Esophagus (tissue), 2 donors: ENCODE measurements at regions not wholly inside any gene's neighbourhood (a gene's known extent, or its start where the extent isn't known, plus 50 kb on each side); places are given as distances from the start of the nearest gene placed in this dataset.

Experiments
- H3K27ac ChIP-seq, 2 donors: one replicate each; pipeline ENCODE4 v1.5.1; 2013; ENCODE audit warnings: low read depth in 2 of 2, mild to moderate bottlenecking in 2 of 2, inconsistent platforms in 1 of 2, low read length in 1 of 2, moderate library complexity in 1 of 2
- H3K27me3 ChIP-seq, 2 donors: one replicate each; pipeline ENCODE4 v1.6.1; 2013; ENCODE audit warnings: low read length in 2 of 2, control low read depth in 1 of 2, mild to moderate bottlenecking in 1 of 2; ENCODE audit not compliant: insufficient read depth in 2 of 2, control insufficient read depth in 1 of 2
- H3K36me3 ChIP-seq, 2 donors: one replicate each; pipeline ENCODE4 v1.6.1; 2013; ENCODE audit warnings: low read length in 1 of 2; ENCODE audit not compliant: control insufficient read depth in 2 of 2, insufficient read depth in 2 of 2
- H3K4me1 ChIP-seq, 2 donors: one replicate each; pipeline ENCODE4 v1.6.1; 2013; ENCODE audit warnings: low read length in 1 of 2; ENCODE audit not compliant: control insufficient read depth in 2 of 2, insufficient read depth in 2 of 2
- H3K4me3 ChIP-seq, 2 donors: one replicate each; pipeline ENCODE4 v1.5.1; 2013; ENCODE audit warnings: low read length in 2 of 2, mild to moderate bottlenecking in 2 of 2, low read depth in 1 of 2, moderate library complexity in 1 of 2
- H3K9me3 ChIP-seq, 2 donors: one replicate each; pipeline ENCODE4 v1.6.1; 2013; ENCODE audit warnings: mild to moderate bottlenecking in 2 of 2, low read depth in 1 of 2, low read length in 1 of 2, moderate library complexity in 1 of 2; ENCODE audit not compliant: control insufficient read depth in 2 of 2, insufficient read depth in 1 of 2
- WGBS, 2 donors: extraction: QIAGEN DNeasy Blood & Tissue Kit; methylation state at CpG; one replicate each; pipeline ENCODE4 v1.1.7; 2013; 5-methylcytosine and 5-hydroxymethylcytosine counted together
- donor health status: healthy with polysubstance abuse.
- donor health status: Bipolar disorder and iron deficiency.

- H3K4me3 ChIP-seq = no peak overlapping the region
- no peaks in the 10 kb centered on the region for H3K9me3 ChIP-seq
- H3K27ac ChIP-seq = no peak overlapping the region
- peaks cover 0 to 2% of the 10 kb centered on the region in 2 donors for H3K27me3 ChIP-seq
- 54% methylated on average over 12 of the region's 12 CpGs for WGBS, 2 donors
- H3K4me1 ChIP-seq = peaks cover 0 to 1% of the 10 kb centered on the region in 2 donors
- H3K36me3 ChIP-seq = no peaks in the 10 kb centered on the region
These were observed 95.9 kb upstream of the ATP11B start for GRCh38 chr3:182697345-182697919.

- H3K4me3 ChIP-seq = no peak overlapping the region
- peaks cover 0 to 1% of the 10 kb centered on the region in 2 donors for H3K4me1 ChIP-seq
- no peaks in the 10 kb centered on the region for H3K9me3 ChIP-seq
- no peaks in the 10 kb centered on the region for H3K27me3 ChIP-seq
- H3K36me3 ChIP-seq = no peaks in the 10 kb centered on the region
- WGBS, 2 donors = 83 to 84% methylated on average over 2 of the region's 2 CpGs
- no peak overlapping the region for H3K27ac ChIP-seq
These were observed 95.2 kb upstream of the ATP11B start for GRCh38 chr3:182698078-182698477.

GRCh38 chr3:182699550-182700170, 93.6 kb upstream of the ATP11B start:
- H3K4me1 ChIP-seq = peaks cover 0 to 1% of the 10 kb centered on the region in 2 donors
- no peak overlapping the region for H3K4me3 ChIP-seq
- no peak overlapping the region for H3K27ac ChIP-seq
- WGBS, 2 donors = 73 to 82% methylated on average over 2 of the region's 2 CpGs
- no peaks in the 10 kb centered on the region for H3K9me3 ChIP-seq
- no peaks in the 10 kb centered on the region for H3K36me3 ChIP-seq
- H3K27me3 ChIP-seq = no peaks in the 10 kb centered on the region

- 32 to 52% methylated on average over 1 of the region's 1 CpG for WGBS, 2 donors
These were observed 91.1 kb upstream of the ATP11B start for GRCh38 chr3:182702216-182702615.

GRCh38 chr3:182703233-182703632, 90.1 kb upstream of the ATP11B start:
- Histone ChIP-seq H3K9me3 (no peaks in the 10 kb centered on the region), H3K27me3 (no peaks in the 10 kb centered on the region), H3K4me1 (no peaks in the 10 kb centered on the region), H3K27ac (no peak overlapping the region), H3K36me3 (no peaks in the 10 kb centered on the region), H3K4me3 (no peak overlapping the region)
- 67 to 85% methylated on average over 2 of the region's 2 CpGs for WGBS, 2 donors

More at GRCh38 chr3:182702216-182702615, 91.1 kb upstream of the ATP11B start:
- Histone ChIP-seq H3K27me3 (no peaks in the 10 kb centered on the region), H3K9me3 (no peaks in the 10 kb centered on the region), H3K4me1 (peaks cover 0 to 1% of the 10 kb centered on the region in 2 donors), H3K27ac (no peak overlapping the region), H3K4me3 (no peak overlapping the region), H3K36me3 (no peaks in the 10 kb centered on the region)

- no peaks in the 10 kb centered on the region for H3K9me3 ChIP-seq
- H3K27ac ChIP-seq = no peak overlapping the region
- H3K4me1 ChIP-seq = no peaks in the 10 kb centered on the region
- H3K4me3 ChIP-seq = no peak overlapping the region
- H3K36me3 ChIP-seq = no peaks in the 10 kb centered on the region
- 78 to 89% methylated on average over 4 of the region's 4 CpGs for WGBS, 2 donors
- no peaks in the 10 kb centered on the region for H3K27me3 ChIP-seq
These were observed 88.4 kb upstream of the ATP11B start for GRCh38 chr3:182704926-182705325.

GRCh38 chr3:182708810-182709209, 84.5 kb upstream of the ATP11B start:
- H3K36me3 ChIP-seq = no peaks in the 10 kb centered on the region
- H3K27ac ChIP-seq = no peak overlapping the region
- 23% methylated on average over 1 of the region's 1 CpG for WGBS, 2 donors
- H3K9me3 ChIP-seq = no peaks in the 10 kb centered on the region
- H3K27me3 ChIP-seq = no peaks in the 10 kb centered on the region
- no peaks in the 10 kb centered on the region for H3K4me1 ChIP-seq
- H3K4me3 ChIP-seq = no peak overlapping the region

GRCh38 chr3:182709306-182709705, 84.0 kb upstream of the ATP11B start:
- no peaks in the 10 kb centered on the region for H3K36me3 ChIP-seq
- 73% methylated on average over 6 of the region's 6 CpGs for WGBS, 2 donors
- H3K4me3 ChIP-seq = no peak overlapping the region
- H3K9me3 ChIP-seq = no peaks in the 10 kb centered on the region
- H3K27ac ChIP-seq = no peak overlapping the region
- no peaks in the 10 kb centered on the region for H3K27me3 ChIP-seq
- H3K4me1 ChIP-seq = no peaks in the 10 kb centered on the region

- no peaks in the 10 kb centered on the region for H3K27me3 ChIP-seq
- WGBS, 2 donors = 39 to 43% methylated on average over 7 of the region's 7 CpGs
- H3K4me3 ChIP-seq = no peak overlapping the region
- no peaks in the 10 kb centered on the region for H3K4me1 ChIP-seq
- no peaks in the 10 kb centered on the region for H3K36me3 ChIP-seq
- no peak overlapping the region for H3K27ac ChIP-seq
- H3K9me3 ChIP-seq = no peaks in the 10 kb centered on the region
These were observed 82.6 kb upstream of the ATP11B start for GRCh38 chr3:182710557-182711157.

GRCh38 chr3:182711261-182711683, 82.0 kb upstream of the ATP11B start:
- Histone ChIP-seq H3K27me3 (no peaks in the 10 kb centered on the region), H3K4me3 (no peak overlapping the region), H3K4me1 (no peaks in the 10 kb centered on the region), H3K27ac (peak overlapping the region in 1 of 2 donors; percentile 68), H3K36me3 (no peaks in the 10 kb centered on the region), H3K9me3 (no peaks in the 10 kb centered on the region)
- 64 to 80% methylated on average over 3 of the region's 3 CpGs for WGBS, 2 donors
